H1 (cell line): ENCODE measurements at regions not wholly inside any gene's neighbourhood (a gene's known extent, or its start where the extent isn't known, plus 50 kb on each side); places are given as distances from the start of the nearest gene placed in this dataset.

ENCODE experiments used
- ATF2 ChIP-seq: IDR thresholded peaks from 2 replicates; pipeline ENCODE4 v1.6.1; 2012; ENCODE audit warnings: low read length, inconsistent platforms
- CTCF ChIP-seq, 3 experiments: IDR thresholded peaks; 1 replicate in 2 of 3; 2 replicates in 1 of 3; pipeline versions ENCODE4 v1.5.1 to v1.6.1; 2011; ENCODE audit warnings: low read length in 3 of 3, mild to moderate bottlenecking in 3 of 3, inconsistent platforms in 2 of 3, low read depth in 1 of 3, moderate library complexity in 1 of 3; ENCODE audit not compliant: insufficient read depth in 1 of 3; ENCODE audit errors: control extremely low read depth in 1 of 3
- EP300 ChIP-seq, 2 experiments: IDR thresholded peaks; 1 replicate in 1 of 2; 2 replicates in 1 of 2; pipeline ENCODE4 v1.6.1; 2011 to 2012; ENCODE audit warnings: low read depth in 2 of 2, low read length in 2 of 2, mild to moderate bottlenecking in 2 of 2, borderline replicate concordance in 1 of 2, inconsistent platforms in 1 of 2, moderate library complexity in 1 of 2
- EZH2 ChIP-seq: fragments of 200-600 bp; sonication (generic); IDR thresholded peaks from 2 replicates; pipeline ENCODE4 v1.7.1; 2012; ENCODE audit warnings: low read depth, mild to moderate bottlenecking, moderate library complexity, low read length, inconsistent platforms; ENCODE audit not compliant: severe bottlenecking
- GABPA ChIP-seq: IDR thresholded peaks from 2 replicates; pipeline ENCODE4 v1.6.1; 2011; ENCODE audit warnings: mild to moderate bottlenecking, low read length, moderate library complexity, borderline replicate concordance; ENCODE audit not compliant: insufficient read depth
- HDAC2 ChIP-seq, 2 experiments: fragments of 300-600 bp in 1 of 2; sonication (generic) in 1 of 2; IDR thresholded peaks; 2 replicates each; pipeline ENCODE4 v1.6.1; 2011 to 2012; ENCODE audit warnings: low read depth in 2 of 2, low read length in 2 of 2, mild to moderate bottlenecking in 2 of 2, moderate library complexity in 2 of 2, borderline replicate concordance in 1 of 2, inconsistent platforms in 1 of 2
- JUND ChIP-seq: IDR thresholded peaks from 2 replicates; pipeline ENCODE4 v1.6.1; 2011; ENCODE audit warnings: mild to moderate bottlenecking, improper control_type of control experiment, low read length
- PHF8 ChIP-seq: fragments of 200-600 bp; sonication (generic); conservative IDR thresholded peaks from 2 replicates; pipeline ENCODE4 v1.7.1; 2012; ENCODE audit warnings: low read depth, mild to moderate bottlenecking, inconsistent platforms, low read length, moderate library complexity
- POLR2A ChIP-seq, 2 experiments: IDR thresholded peaks; 1 replicate in 1 of 2; 2 replicates in 1 of 2; pipeline ENCODE4 v1.6.1; 2011; ENCODE audit warnings: low read depth in 2 of 2, low read length in 2 of 2, mild to moderate bottlenecking in 2 of 2; ENCODE audit errors: control extremely low read depth in 1 of 2
- SAP30 ChIP-seq: fragments of 300-600 bp; sonication (generic); IDR thresholded peaks from 2 replicates; pipeline ENCODE4 v1.7.1; 2012; ENCODE audit warnings: low read length, moderate library complexity, mild to moderate bottlenecking, inconsistent platforms; ENCODE audit not compliant: insufficient read depth, insufficient replicate concordance
- TF ChIP-seq, protein P1 (sequence below): IDR thresholded peaks from 2 replicates; pipeline ENCODE4 v1.6.1; 2012; ENCODE audit warnings: inconsistent platforms

DNA sequence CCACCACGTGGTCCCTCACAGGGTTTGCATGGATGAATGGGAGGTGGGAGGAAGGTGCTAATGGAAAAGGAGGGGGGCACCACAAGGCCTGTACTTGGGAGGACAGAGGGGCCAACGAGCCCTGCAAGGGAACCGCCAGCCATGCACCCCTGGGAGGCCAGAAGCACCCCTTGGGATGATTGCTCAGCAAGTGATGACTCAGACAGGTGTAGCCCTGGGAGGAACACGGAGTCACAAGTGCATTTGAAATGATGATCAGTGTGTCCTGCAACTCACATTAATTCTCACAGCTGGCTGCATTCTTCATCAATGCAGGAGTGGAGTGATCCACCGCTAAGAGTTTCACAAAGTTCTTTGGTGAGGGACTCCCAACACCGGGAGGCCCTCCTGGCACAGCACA, 82.8 kb upstream of the ZNF254 start:
- TF ChIP-seq SAP30 (no peak), EZH2 (no peak), CTCF (IDR thresholded peaks at IDR 0.05; ENCODE audit: control extremely low read depth in 1 of 3, insufficient read depth in 1 of 3, low read depth in 1 of 3, low read length in 3 of 3) (no peak), PHF8 (no peak), POLR2A (IDR thresholded peaks at IDR 0.05; ENCODE audit: control extremely low read depth in 1 of 2, low read depth in 2 of 2, low read length in 2 of 2) (no peak), HDAC2 (IDR thresholded peaks at IDR 0.05; ENCODE audit: borderline replicate concordance in 1 of 2, low read depth in 2 of 2, low read length in 2 of 2) (no peak), ATF2 (no peak), JUND (no peak), GABPA (no peak), EP300 (IDR thresholded peaks at IDR 0.05; ENCODE audit: borderline replicate concordance in 1 of 2, low read depth in 2 of 2, low read length in 2 of 2) (no peak)
- TF ChIP-seq, protein P1, sequence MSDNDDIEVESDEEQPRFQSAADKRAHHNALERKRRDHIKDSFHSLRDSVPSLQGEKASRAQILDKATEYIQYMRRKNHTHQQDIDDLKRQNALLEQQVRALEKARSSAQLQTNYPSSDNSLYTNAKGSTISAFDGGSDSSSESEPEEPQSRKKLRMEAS, result no peak
